ENCODE measurements at regions not wholly inside any gene's neighbourhood (a gene's known extent, or its start where the extent isn't known, plus 50 kb on each side); places are given as distances from the start of the nearest gene placed in this dataset.
"Not testable (repeated sequence)": the region's sequence is repeated elsewhere in the genome, so short reads cannot be mapped to it uniquely, and the experiment has no call there.

- DNase-seq = no peak
Measured at GRCh38 chr2:173678186-173678585, 287.0 kb downstream of the SP3 start.

GRCh38 chr2:173680574-173680973 is 284.6 kb downstream of the SP3 start:
- no peak for DNase-seq

GRCh38 chr2:173681881-173682650 is 283.1 kb downstream of the SP3 start:
- no peak for DNase-seq

- no peak for DNase-seq
Measured at GRCh38 chr2:173684896-173685459, 280.2 kb downstream of the SP3 start.

- no peak for DNase-seq
Measured at GRCh38 chr2:173690349-173690748, 274.8 kb downstream of the SP3 start.

GRCh38 chr2:173692068-173692467 is 273.1 kb downstream of the SP3 start:
- no peak for DNase-seq

- DNase-seq = no peak
Measured at GRCh38 chr2:173693044-173693589, 272.1 kb downstream of the SP3 start.

- no peak for DNase-seq
Measured at GRCh38 chr2:173696274-173696673, 268.9 kb downstream of the SP3 start.

GRCh38 chr2:173697929-173698328 is 267.2 kb downstream of the SP3 start:
- no peak for DNase-seq

GRCh38 chr2:173705656-173706055 is 259.5 kb downstream of the SP3 start:
- DNase-seq = no peak

- no peak for DNase-seq
Measured at GRCh38 chr2:173706936-173707335, 258.2 kb downstream of the SP3 start.

GRCh38 chr2:173708806-173709205 is 256.4 kb downstream of the SP3 start:
- no peak for DNase-seq

GRCh38 chr2:173711816-173712215 is 253.4 kb downstream of the SP3 start:
- no peak for DNase-seq

GRCh38 chr2:173713904-173714555 is 251.1 kb downstream of the SP3 start:
- DNase-seq = no peak

- no peak for DNase-seq
Measured at GRCh38 chr2:173715441-173715840, 249.7 kb downstream of the SP3 start.

- no peak for DNase-seq
Measured at GRCh38 chr2:173716458-173717052, 248.6 kb downstream of the SP3 start.

- DNase-seq = no peak
Measured at GRCh38 chr2:173719471-173719870, 245.7 kb downstream of the SP3 start.

GRCh38 chr2:173720306-173720705 is 244.9 kb downstream of the SP3 start:
- no peak for DNase-seq

GRCh38 chr2:173734797-173735196 is 230.4 kb downstream of the SP3 start:
- no peak for DNase-seq

- not testable (repeated sequence) for DNase-seq
Measured at GRCh38 chr2:173737954-173738575, 227.1 kb downstream of the SP3 start.

- DNase-seq = no peak
Measured at GRCh38 chr2:173739006-173739405, 226.2 kb downstream of the SP3 start.

GRCh38 chr2:173740639-173741038 is 224.5 kb downstream of the SP3 start:
- no peak for DNase-seq

- no peak for DNase-seq
Measured at GRCh38 chr2:173741759-173742158, 223.4 kb downstream of the SP3 start.
